Mucosa of descending colon (tissue), 3 donors: ENCODE measurements at regions not wholly inside any gene's neighbourhood (a gene's known extent, or its start where the extent isn't known, plus 50 kb on each side); places are given as distances from the start of the nearest gene placed in this dataset.

ENCODE experiments used
- ATAC-seq: fragments of 200-7000 bp; cut with Tn5 transposase; one replicate; pipeline ENCODE4 v1.9.1; 2020; ENCODE audit warnings: mild to moderate bottlenecking, moderate library complexity
- DNase-seq, 3 donors: peaks; one replicate each; pipeline ENCODE4 v3.0.0-alpha.2; 2020
- H3K36me3 ChIP-seq: fragments of 200-600 bp; one replicate; pipeline ENCODE4 v1.8.0; 2021; ENCODE audit warnings: low read depth, mild to moderate bottlenecking
- H3K4me1 ChIP-seq: fragments of 200-600 bp; one replicate; pipeline ENCODE4 v1.8.0; 2021; ENCODE audit warnings: low read depth, mild to moderate bottlenecking
- H3K4me3 ChIP-seq: fragments of 200-600 bp; one replicate; pipeline ENCODE4 v1.8.0; 2021; ENCODE audit warnings: mild to moderate bottlenecking
- H3K9me3 ChIP-seq: fragments of 200-600 bp; one replicate; pipeline ENCODE4 v1.8.0; 2021; ENCODE audit warnings: mild to moderate bottlenecking
- CTCF ChIP-seq: fragments of 200-600 bp; IDR thresholded peaks from one replicate; pipeline ENCODE4 v1.8.0; 2022; ENCODE audit warnings: antibody characterized with exemption, mild to moderate bottlenecking
- intact Hi-C, 2 donors: fragments of 100-400 bp; cut with DNase I in 1 of 2; cut with micrococcal nuclease in 1 of 2; formaldehyde crosslinking; loops; one replicate each; pipeline versions ENCODE4 v1.11.0 to v1.11.1; 2022; cut with DNase I, micrococcal nuclease
- donor health status: DM: no; HTN: no; CAD: no; lungs with moderate emphysema.
- donor health status: DM: no; HTN: no; CAD: no.
- donor health status: DM: no; HTN: yes; CAD: no.

GRCh38 chr2:6675791-6676190 is 189.9 kb downstream of the CMPK2 start:
- ATAC-seq (no peak), DNase-seq (no peak)
- Histone ChIP-seq H3K4me1 (no peaks in the 10 kb centered on the region), H3K4me3 (no peak overlapping the region), H3K36me3 (no peaks in the 10 kb centered on the region), H3K9me3 (no peaks in the 10 kb centered on the region)
- no peak for TF ChIP-seq CTCF
- intact Hi-C loops = no loop called here

GRCh38 chr2:6676241-6676640 is 189.5 kb downstream of the CMPK2 start:
- no peak overlapping the region for H3K4me3 ChIP-seq
- DNase-seq (no peak), ATAC-seq (no peak)
- H3K36me3 ChIP-seq = no peaks in the 10 kb centered on the region
- H3K9me3 ChIP-seq = no peaks in the 10 kb centered on the region
- H3K4me1 ChIP-seq = no peaks in the 10 kb centered on the region
- intact Hi-C loops = no loop called here
- no peak for TF ChIP-seq CTCF

- H3K36me3 ChIP-seq = no peaks in the 10 kb centered on the region
- no peak for ATAC-seq
- TF ChIP-seq CTCF = no peak
Observed at GRCh38 chr2:6676776-6677175, 188.9 kb downstream of the CMPK2 start.

GRCh38 chr2:6679471-6679870 is 186.2 kb downstream of the CMPK2 start:
- Histone ChIP-seq H3K4me1 (no peaks in the 10 kb centered on the region), H3K36me3 (no peaks in the 10 kb centered on the region), H3K4me3 (no peak overlapping the region), H3K9me3 (no peaks in the 10 kb centered on the region)
- no peak for DNase-seq
- TF ChIP-seq CTCF = no peak
- ATAC-seq = no peak
- intact Hi-C loops = no loop called here

More at GRCh38 chr2:6676776-6677175, 188.9 kb downstream of the CMPK2 start:
- DNase-seq = no peak
- intact Hi-C loops = no loop called here
- Histone ChIP-seq H3K9me3 (no peaks in the 10 kb centered on the region), H3K4me1 (no peaks in the 10 kb centered on the region), H3K4me3 (no peak overlapping the region)

- Histone ChIP-seq H3K9me3 (no peaks in the 10 kb centered on the region), H3K4me1 (no peaks in the 10 kb centered on the region), H3K4me3 (no peak overlapping the region), H3K36me3 (no peaks in the 10 kb centered on the region)
- no peak for TF ChIP-seq CTCF
- DNase-seq (no peak), ATAC-seq (no peak)
- intact Hi-C loops = no loop called here
Observed at GRCh38 chr2:6683516-6683915, 182.2 kb downstream of the CMPK2 start.

- no peaks in the 10 kb centered on the region for H3K36me3 ChIP-seq
Observed at GRCh38 chr2:6685447-6685846, 180.3 kb downstream of the CMPK2 start.

More at GRCh38 chr2:6685447-6685846, 180.3 kb downstream of the CMPK2 start:
- DNase-seq (no peak), ATAC-seq (no peak)
- TF ChIP-seq CTCF = no peak
- no peaks in the 10 kb centered on the region for H3K4me1 ChIP-seq
- no peak overlapping the region for H3K4me3 ChIP-seq
- intact Hi-C loops = no loop called here
- no peaks in the 10 kb centered on the region for H3K9me3 ChIP-seq
